ENCODE measurements at regions not wholly inside any gene's neighbourhood (a gene's known extent, or its start where the extent isn't known, plus 50 kb on each side); places are given as distances from the start of the nearest gene placed in this dataset.

DNA sequence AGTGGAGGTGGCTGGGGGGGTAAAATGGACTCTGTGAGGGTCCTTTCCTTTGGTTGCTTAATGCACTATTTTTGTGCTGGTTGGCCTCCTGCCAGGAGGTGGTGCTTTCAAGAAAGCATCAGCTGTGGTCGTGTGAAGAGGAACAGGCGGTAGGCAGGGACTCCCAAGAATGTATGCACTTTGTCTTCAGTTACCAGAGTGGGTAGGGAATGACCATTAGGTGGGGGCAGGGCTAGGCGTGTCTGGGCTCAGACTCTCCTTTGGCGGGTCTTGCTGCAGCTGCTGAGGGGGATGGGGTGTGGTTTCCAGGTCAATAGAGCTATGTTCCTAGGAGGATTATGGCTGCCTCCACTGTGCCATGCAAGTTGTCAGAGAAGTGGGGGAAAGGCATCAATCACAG, 509.0 kb downstream of the PCDH19 start:
- no peak for TF ChIP-seq MXI1 (IDR thresholded peaks at IDR 0.05; ENCODE audit: borderline replicate concordance, low read depth, low read length)
- TF ChIP-seq BHLHE40 (IDR thresholded peaks at IDR 0.05; ENCODE audit: low read depth, low read length): no peak
- TF ChIP-seq RFX5 (IDR thresholded peaks at IDR 0.05; ENCODE audit: low read depth, low read length): no peak
- TF ChIP-seq MAFK (IDR thresholded peaks at IDR 0.05; ENCODE audit: low read depth, low read length): no peak
- H3K4me3 ChIP-seq (ENCODE audit: insufficient read depth, low read depth, low read length): no peak overlapping the region
- no peak overlapping the region for H2BK5ac ChIP-seq (ENCODE audit: low read depth, low read length, poor library complexity, severe bottlenecking)
- no peak overlapping the region for H3K14ac ChIP-seq (replicated peaks; ENCODE audit: low read depth, low read length)
- H2AK9ac ChIP-seq (replicated peaks; ENCODE audit: low read depth, low read length, poor library complexity): no peak overlapping the region
- BruUV-seq (replicated peaks): no TSS peak
- no peak overlapping the region for H3K56ac ChIP-seq (ENCODE audit: extremely low read depth, insufficient read depth, low read length)
- no peak overlapping the region for H4K8ac ChIP-seq (ENCODE audit: low read depth in 2 of 2, low read length in 2 of 2)
- no peaks in the 10 kb centered on the region for H3K36me3 ChIP-seq (ENCODE audit: control insufficient read depth, insufficient read depth, low read length)
- H2BK120ac ChIP-seq (ENCODE audit: low read depth, low read length): no peak overlapping the region
- no peak overlapping the region for H2AK5ac ChIP-seq (ENCODE audit: low read depth, low read length)
- DNase-seq: no peak
- no peak overlapping the region for H2BK20ac ChIP-seq (ENCODE audit: low read depth, low read length)
- no peak overlapping the region for H3K18ac ChIP-seq (ENCODE audit: low read depth, low read length)
- no peak overlapping the region for H3K9ac ChIP-seq (ENCODE audit: low read depth, low read length)
- no peak for ATAC-seq (ENCODE audit: low read depth)
- intact Hi-C loops (cut with micrococcal nuclease): no loop called here
- no peak overlapping the region for H2BK15ac ChIP-seq (ENCODE audit: low read depth, low read length)
- H3K23ac ChIP-seq (ENCODE audit: low read depth, low read length): no peak overlapping the region
- no peak overlapping the region for H4K5ac ChIP-seq (ENCODE audit: low read depth, low read length)
- no peak overlapping the region for H4K91ac ChIP-seq (ENCODE audit: insufficient read depth, low read depth, low read length)
- 17% methylated on average over 1 of the region's 4 CpGs; no CpG with 5 or more reads in 1 of the 2 experiments for WGBS, 2 experiments (ENCODE audit: extremely low coverage in 2 of 2, insufficient read length in 1 of 2)
- H2AFZ ChIP-seq (replicated peaks; ENCODE audit: low read length, poor library complexity): no peak overlapping the region
- H3K4me2 ChIP-seq (ENCODE audit: low read depth, low read length): no peak overlapping the region
- H3K9me1 ChIP-seq (ENCODE audit: insufficient read depth, low read length): no peaks in the 10 kb centered on the region
- dilution Hi-C loops (cut with HindIII; ENCODE audit: low sequenced_read_pairs, unreplicated experiment): no loop called here
- in situ Hi-C loops (cut with MboI; ENCODE audit: low sequenced_read_pairs): no loop called here
- CTCF ChIA-PET: no interaction called here
- H3K4ac ChIP-seq (ENCODE audit: low read depth, low read length): no peak overlapping the region
- H3K79me1 ChIP-seq (ENCODE audit: low read depth in 1 of 2, low read length in 2 of 2): no peaks in the 10 kb centered on the region
- no peaks in the 10 kb centered on the region for H3K27me3 ChIP-seq (ENCODE audit: control insufficient read depth, insufficient read depth, low read length)
- no peaks in the 10 kb centered on the region for H4K20me1 ChIP-seq (ENCODE audit: insufficient read depth, low read length)
- POLR2A ChIA-PET (ENCODE audit: unreplicated experiment): no interaction called here
- no peaks in the 10 kb centered on the region for H3K4me1 ChIP-seq (ENCODE audit: control insufficient read depth, insufficient read depth, low read length)
- H3K9me3 ChIP-seq (ENCODE audit: control insufficient read depth, insufficient read depth, low read length): no peaks in the 10 kb centered on the region; the same call in 1 of the 2 replicates
- no peak overlapping the region for H3K27ac ChIP-seq (ENCODE audit: insufficient read depth, low read length)

Measured in IMR-90 (cell line).